Iris pigment epithelial cell (primary cell): ENCODE measurements at regions not wholly inside any gene's neighbourhood (a gene's known extent, or its start where the extent isn't known, plus 50 kb on each side); places are given as distances from the start of the nearest gene placed in this dataset.
"Not testable (repeated sequence)": the region's sequence is repeated elsewhere in the genome, so short reads cannot be mapped to it uniquely, and the experiment has no call there.

Source experiments
- DNase-seq: peaks from one replicate; pipeline ENCODE4 v3.0.0-alpha.2; 2011; ENCODE audit warnings: low read depth

DNA sequence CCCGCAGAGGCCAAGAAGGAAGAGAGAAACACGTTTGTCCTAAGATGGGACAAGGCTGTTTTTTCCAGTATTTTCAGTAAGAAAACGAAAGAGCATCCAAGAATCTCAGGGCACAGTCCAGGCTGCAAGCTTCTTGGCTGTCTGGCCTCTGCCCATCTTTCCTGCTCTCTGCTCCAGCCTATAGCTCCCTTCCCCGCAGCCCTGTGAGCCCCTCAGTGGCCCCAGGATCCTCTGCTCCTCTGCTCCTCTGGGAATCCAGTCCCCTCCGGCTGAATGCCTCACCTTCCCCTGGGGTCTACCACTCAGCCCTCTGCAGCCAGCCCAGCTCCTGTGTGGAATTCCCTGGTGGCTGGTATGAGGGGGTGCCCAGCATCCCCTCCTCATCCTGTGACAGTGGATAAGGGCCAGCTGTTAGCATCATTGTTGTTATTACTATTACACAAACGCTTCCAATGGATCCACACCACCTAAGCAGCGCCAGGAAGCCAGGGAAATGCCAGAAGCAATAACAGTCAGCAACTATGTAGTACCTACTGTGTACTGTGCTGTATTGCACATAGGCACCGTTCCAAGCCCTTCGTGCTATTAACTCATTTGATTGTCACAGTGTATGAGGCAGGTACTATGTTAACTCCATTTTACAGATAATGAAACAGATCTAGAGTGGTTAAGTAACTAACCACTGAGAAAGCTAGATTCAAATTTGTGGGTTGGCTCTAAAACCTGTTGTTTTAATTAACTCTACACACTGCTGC is 60.3 kb upstream of the PTPN1 start:
- no peak for DNase-seq

DNA sequence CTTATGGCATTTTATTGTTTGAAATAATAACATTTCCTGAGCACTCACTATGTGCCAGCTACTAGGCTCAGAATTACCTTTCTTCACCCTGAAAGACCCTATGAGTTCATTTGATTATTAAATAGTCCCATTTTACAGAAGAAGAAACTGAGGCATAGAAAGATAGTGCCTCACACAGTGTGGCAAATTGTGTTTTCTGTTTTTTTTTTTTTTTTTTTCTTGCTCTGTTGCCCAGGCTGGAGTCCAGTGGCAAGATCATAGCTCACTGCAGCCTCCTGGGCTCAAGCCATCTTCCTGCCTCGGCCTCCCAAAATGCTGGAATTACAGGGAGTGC is 59.7 kb upstream of the PTPN1 start:
- DNase-seq, result no peak

DNA sequence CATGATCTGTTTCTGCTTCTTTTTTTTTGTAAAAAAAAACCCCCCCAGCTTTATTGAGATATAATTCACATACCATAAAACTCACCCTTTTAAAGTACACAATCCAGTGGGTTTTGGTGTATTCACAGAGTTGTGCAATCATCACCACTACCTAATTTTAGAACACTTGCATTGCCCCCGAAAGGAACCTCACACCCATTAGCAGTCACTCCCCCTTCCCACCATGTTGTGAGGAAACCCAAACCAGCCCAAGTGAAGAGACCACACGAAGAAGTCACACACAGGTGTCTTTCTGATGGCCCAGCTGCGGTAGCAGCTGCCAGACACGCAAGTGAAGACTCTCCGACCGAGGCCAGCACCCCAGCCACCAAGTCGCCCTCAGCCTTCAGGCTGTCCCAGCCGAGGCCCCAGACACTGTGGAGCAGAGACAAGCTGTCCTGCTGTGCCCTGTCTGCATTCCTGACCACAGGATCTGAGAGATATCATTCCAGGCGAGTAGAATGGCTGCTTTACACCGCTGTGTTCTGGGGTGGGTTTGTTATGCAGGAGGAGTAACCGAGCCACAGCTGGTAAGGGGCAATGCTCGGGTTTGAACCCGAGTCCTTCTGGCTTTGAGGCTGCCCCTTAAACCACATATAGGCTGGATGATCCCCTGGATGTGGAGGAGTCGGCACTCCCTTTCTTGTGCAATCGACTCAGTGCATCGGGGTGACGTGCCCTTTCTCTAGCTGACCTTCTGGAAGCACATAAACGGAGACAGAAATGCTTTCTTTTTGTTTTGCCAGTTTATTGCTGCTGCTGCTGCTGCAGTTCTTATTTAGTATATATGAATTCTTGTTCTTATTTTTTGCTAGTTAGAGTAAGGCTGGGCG is 59.1 kb upstream of the PTPN1 start:
- peak; percentile 76 for DNase-seq

DNA sequence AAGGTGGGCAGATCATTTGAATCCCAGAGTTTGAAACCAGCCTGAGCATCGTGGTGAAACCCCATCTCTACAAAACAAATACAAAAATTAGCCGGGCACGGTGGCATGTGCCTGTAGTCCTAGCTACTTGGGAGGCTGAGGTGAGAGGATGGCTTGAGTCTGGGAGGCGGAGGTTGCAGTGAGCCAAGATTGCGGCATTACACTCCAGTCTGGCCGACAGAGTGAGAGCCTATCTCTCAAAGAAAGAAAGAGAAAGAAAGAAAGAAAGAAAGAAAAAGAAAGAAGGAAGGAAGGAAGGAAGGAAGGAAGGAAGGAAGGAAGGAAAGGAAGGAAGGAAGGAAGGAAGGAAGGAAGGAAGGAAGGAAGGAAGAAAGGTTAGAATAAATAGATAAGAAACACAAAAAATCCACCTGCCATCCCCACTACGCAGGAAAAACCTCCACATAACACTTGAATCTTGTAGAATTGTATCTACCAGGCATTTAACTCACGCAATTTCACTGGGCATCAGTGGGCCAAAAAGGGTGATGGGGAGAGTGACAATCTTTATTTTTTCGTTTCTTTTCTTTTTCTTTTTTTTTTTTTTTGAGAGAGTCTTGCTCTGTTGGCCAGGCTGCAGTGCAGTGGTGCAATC is 58.3 kb upstream of the PTPN1 start:
- not testable (repeated sequence) for DNase-seq

DNA sequence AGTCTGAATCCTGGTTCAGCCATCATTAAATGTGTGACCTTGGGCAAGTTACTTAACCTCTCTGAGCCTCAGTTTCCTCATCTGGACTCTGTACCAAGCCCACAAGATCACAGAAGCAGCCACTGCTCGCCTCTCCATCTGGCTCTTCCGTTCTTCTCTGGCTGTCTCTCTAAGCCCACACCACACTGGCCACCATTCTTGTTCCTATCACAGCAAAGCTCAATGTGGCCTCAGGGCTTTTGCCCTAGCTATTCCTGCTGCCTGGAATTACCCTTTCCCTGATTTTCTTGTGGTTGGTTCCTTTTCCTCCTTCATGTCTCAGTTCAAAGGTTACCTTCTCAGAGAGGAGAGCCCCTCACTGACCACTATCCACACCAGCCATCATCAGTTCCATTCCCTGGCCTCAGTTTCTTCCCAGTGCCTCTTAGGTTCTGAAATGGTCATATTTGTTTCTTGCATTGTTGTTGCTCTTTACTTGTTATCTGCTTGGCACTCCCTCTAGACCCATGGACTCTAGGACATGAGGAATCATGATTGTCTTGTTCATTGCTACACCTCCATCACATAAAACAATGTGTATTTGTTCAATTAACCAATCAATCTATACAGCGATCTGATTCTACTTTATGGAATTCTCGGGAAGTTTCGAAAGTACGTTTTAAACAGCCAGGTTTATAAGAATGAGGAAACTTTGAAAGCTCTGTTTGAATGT is 56.5 kb upstream of the PTPN1 start:
- no peak for DNase-seq

GRCh38 chr20:50455245-50455644 is 54.9 kb upstream of the PTPN1 start:
- DNase-seq, result not testable (repeated sequence)

DNA sequence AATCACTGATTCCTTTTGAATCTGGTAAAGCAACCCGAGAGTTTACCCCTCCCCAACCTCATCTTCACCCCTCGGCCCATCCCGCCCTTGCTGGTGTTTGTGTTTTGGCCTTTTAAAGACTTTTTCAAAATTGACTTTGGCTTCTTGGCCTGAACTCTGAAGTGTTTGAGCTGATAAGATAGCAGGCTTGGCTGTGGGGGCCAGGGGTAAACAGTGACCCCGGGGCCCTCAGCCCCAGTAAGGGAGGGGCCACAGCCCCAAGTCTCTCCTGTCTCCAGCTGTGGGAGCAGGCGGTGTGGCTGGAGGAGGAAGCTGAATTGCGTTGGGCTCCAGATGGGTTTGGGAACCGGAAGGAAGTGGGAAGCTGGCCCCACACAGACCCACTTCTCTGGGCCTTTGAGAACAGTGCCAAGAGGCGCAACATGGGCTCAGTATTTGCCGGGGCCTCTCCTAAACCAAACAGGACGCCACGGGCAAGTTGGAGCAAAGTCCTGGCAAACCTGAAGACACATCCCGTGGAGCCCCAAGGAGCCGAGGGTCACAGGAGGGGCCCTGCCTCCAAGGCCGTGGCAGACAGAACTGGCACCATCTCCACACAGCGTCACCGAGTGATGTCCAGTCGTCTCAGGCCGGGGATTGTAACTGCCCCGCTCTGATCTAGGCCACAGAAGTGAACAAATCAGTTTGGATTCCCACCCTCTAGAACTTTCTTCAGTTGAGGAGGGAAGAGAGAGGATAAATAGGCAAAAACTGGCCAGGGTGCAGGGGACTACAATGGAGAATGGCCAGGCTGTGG is 54.3 kb upstream of the PTPN1 start:
- no peak for DNase-seq

DNA sequence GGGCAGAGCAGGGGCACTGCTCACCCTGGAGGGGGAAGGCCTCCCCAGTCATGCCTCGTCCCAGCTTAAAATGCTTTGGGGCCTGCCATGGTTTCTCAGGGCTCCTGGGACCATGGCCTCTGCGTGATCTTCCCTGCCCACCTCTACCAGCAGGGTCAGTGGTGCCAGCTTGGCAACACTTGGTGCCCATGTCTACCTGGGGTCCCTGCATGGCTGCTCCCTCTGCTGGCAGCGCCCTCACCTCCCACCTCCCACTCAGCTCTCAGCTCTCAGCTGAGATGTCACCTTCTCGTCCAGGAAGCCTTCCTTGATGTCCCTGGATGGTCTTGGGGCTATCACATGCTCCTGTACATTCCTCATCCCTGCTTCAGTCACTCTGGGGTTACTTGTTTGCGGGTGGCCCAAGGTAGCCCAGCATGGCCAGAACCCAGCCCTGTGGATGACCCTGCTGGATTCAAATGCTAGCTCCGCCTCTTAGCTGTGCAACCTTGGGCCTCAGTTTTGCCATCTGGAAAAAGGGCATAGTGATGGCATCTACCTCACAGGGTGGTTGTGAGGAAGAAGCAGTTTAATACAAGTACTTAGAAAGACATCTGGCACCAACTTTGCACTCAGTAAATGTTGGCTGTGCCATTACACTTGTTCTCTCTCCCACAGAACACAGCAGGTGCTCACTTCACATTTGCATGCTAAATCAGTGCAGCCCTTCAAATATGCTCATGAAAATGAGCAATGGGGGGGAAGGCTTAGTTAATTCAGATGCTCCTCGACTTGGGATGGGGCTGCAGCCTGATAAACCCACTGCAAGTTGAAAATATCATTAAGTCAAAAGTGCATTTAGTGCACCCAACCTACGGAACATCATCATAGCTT is 53.5 kb upstream of the PTPN1 start:
- no peak for DNase-seq

DNA sequence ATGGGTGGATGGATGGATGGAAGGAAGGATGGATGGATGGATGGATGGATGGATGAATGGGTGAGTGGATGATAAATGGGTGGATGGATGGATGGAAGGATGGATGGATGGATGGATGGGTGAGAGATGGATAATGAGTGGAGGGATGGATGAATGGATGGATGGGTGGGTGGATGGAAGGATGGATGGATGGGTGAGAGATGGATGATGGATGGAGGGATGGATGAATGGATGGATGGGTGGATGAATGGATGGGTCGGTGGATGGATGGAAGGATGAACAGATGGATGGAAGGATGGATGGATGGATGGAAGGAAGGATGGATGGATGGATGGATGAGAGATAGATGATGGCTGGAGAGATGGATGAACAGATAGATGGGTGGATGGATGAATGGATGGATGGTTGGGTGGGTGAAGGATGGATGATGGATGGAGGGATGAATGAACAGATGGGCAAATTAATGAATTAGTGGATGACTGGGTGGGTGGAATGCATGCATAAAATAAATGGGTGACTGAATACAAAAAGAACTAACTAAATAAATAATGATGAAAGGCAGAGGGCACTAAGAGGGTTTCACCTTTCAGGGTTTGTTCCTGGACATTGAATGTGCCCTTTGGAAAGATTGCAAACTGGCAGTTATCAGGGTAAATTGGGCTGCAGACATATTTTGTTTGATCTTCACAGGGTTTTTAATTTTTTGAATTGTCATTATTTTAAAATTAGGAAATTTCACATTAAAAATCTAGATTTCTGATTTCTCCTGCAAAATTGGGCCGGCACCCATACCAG is 50.9 kb upstream of the PTPN1 start:
- no peak for DNase-seq

GRCh38 chr20:50460115-50460607 is 50.0 kb upstream of the PTPN1 start:
- no peak for DNase-seq
